Endothelial cell of umbilical vein (primary cell): ENCODE measurements at regions not wholly inside any gene's neighbourhood (a gene's known extent, or its start where the extent isn't known, plus 50 kb on each side); places are given as distances from the start of the nearest gene placed in this dataset.

Experiments used
- BruUV-seq: library from RNA; stranded (reverse); fragments of 400-500 nt; replicated peaks from 2 replicates; lab custom pipeline; 2021; lab: Mats Ljungman, UMichigan
- CTCF ChIA-PET: fragments of 300-600, 350-600 bp; sonication (Branson Sonifier 250); formaldehyde crosslinking; loops from one replicate; lab custom pipeline; 2021; ENCODE audit warnings: antibody characterized with exemption, inconsistent platforms; lab: Charles Lee
- POLR2A ChIA-PET: fragments of 300-600, 350-600 bp; sonication (Branson Sonifier 250); formaldehyde crosslinking; loops from one replicate; lab custom pipeline; 2021; ENCODE audit warnings: antibody characterized with exemption, inconsistent platforms; lab: Charles Lee
- DNase-seq: peaks from one replicate; pipeline ENCODE4 v3.0.0-alpha.2; 2011; ENCODE audit warnings: low read depth, low spot score
- FAIRE-seq: peaks from 2 replicates; lab custom pipeline; 2011; peaks lifted over from hg19 to GRCh38; lab: Jason Lieb, UNC
- H2AFZ ChIP-seq: 2 replicates; pipeline ENCODE4 v1.6.0; 2012; ENCODE audit warnings: low read depth, low read length, control low read depth, inconsistent platforms
- H3K27ac ChIP-seq: 2 replicates; pipeline ENCODE4 v1.5.1; 2011; ENCODE audit warnings: low read depth, mild to moderate bottlenecking, control low read depth, low read length, moderate library complexity; ENCODE audit not compliant: insufficient read depth
- H3K27me3 ChIP-seq, 2 experiments: 2 replicates each; pipeline versions ENCODE4 v1.6.0 to v1.6.1; 2011; ENCODE audit warnings: low read length in 2 of 2, mixed read lengths in 1 of 2; ENCODE audit not compliant: control insufficient read depth in 2 of 2, insufficient read depth in 2 of 2
- H3K36me3 ChIP-seq, 2 experiments: 2 replicates in 1 of 2; 3 replicates in 1 of 2; pipeline ENCODE4 v1.5.1; 2011; ENCODE audit warnings: low read length in 2 of 2, mild to moderate bottlenecking in 1 of 2, moderate library complexity in 1 of 2; ENCODE audit not compliant: control insufficient read depth in 2 of 2, insufficient read depth in 2 of 2; ENCODE audit errors: extremely low read depth in 1 of 2
- H3K4me1 ChIP-seq: 3 replicates; pipeline ENCODE4 v1.5.1; 2011; ENCODE audit warnings: mild to moderate bottlenecking, low read length; ENCODE audit not compliant: control insufficient read depth, insufficient read depth; ENCODE audit errors: extremely low read depth
- H3K4me2 ChIP-seq: 2 replicates; pipeline ENCODE4 v1.6.1; 2011; ENCODE audit warnings: low read length, control low read depth, mixed read lengths; ENCODE audit not compliant: insufficient read depth
- H3K4me3 ChIP-seq, 3 experiments: fragments of 200-600 bp in 1 of 3; sonication (generic), shearing (Covaris generic) in 1 of 3; replicated peaks in 1 of 3; 2 replicates each; pipeline ENCODE4 v1.5.1; 2011 to 2016; ENCODE audit warnings: control low read depth in 3 of 3, low read length in 3 of 3, mild to moderate bottlenecking in 2 of 3, inconsistent platforms in 1 of 3, low read depth in 1 of 3, moderate library complexity in 1 of 3; ENCODE audit not compliant: insufficient read depth in 1 of 3
- H3K79me2 ChIP-seq: 2 replicates; pipeline ENCODE4 v1.6.0; 2012; ENCODE audit warnings: low read length, inconsistent platforms; ENCODE audit not compliant: control insufficient read depth, insufficient read depth
- H3K9ac ChIP-seq: replicated peaks from 2 replicates; pipeline ENCODE3; 2011; ENCODE audit warnings: low read length, control low read depth; ENCODE audit not compliant: insufficient read depth; ENCODE audit errors: extremely low read depth
- H3K9me1 ChIP-seq: replicated peaks from 3 replicates; pipeline ENCODE4 v1.6.0; 2011; ENCODE audit warnings: mild to moderate bottlenecking, low read length; ENCODE audit not compliant: control insufficient read depth, insufficient read depth; ENCODE audit errors: extremely low read depth
- H3K9me3 ChIP-seq: replicated peaks from 2 replicates; pipeline ENCODE4 v1.5.1; 2012; ENCODE audit warnings: low read length, inconsistent platforms; ENCODE audit not compliant: control insufficient read depth, insufficient read depth
- H4K20me1 ChIP-seq: replicated peaks from 2 replicates; pipeline ENCODE3; 2011; ENCODE audit warnings: mild to moderate bottlenecking, low read length; ENCODE audit not compliant: control insufficient read depth, insufficient read depth; ENCODE audit errors: extremely low read depth
- CTCF ChIP-seq, 2 donors: IDR thresholded peaks; 1 replicate in 1 of 2; 2 replicates in 1 of 2; pipeline ENCODE4 v1.5.1; 2011; ENCODE audit warnings: low read length in 2 of 2, mild to moderate bottlenecking in 2 of 2, moderate library complexity in 2 of 2, control low read depth in 1 of 2, inconsistent platforms in 1 of 2, low read depth in 1 of 2; ENCODE audit not compliant: insufficient read depth in 1 of 2; ENCODE audit errors: extremely low read depth in 1 of 2
- EZH2 ChIP-seq: IDR thresholded peaks from 2 replicates; pipeline ENCODE4 v1.6.1; 2012; ENCODE audit warnings: borderline replicate concordance, low read depth, mild to moderate bottlenecking, moderate library complexity, low read length, inconsistent platforms; ENCODE audit not compliant: severe bottlenecking
- FOS ChIP-seq: IDR thresholded peaks from 2 replicates; pipeline ENCODE4 v1.6.1; 2011; ENCODE audit warnings: mild to moderate bottlenecking, low read length, moderate library complexity, borderline replicate concordance; ENCODE audit not compliant: insufficient read depth
- GATA2 ChIP-seq: IDR thresholded peaks from 2 replicates; pipeline ENCODE4 v1.7.0; 2011; ENCODE audit warnings: low read depth, mild to moderate bottlenecking, moderate library complexity, mixed read lengths, low read length; ENCODE audit not compliant: insufficient read length, insufficient read depth
- JUN ChIP-seq: IDR thresholded peaks from 2 replicates; pipeline ENCODE4 v1.6.1; 2011; ENCODE audit warnings: borderline replicate concordance, low read depth; ENCODE audit not compliant: insufficient read length, insufficient read depth
- MAX ChIP-seq: IDR thresholded peaks from 2 replicates; pipeline ENCODE4 v1.6.1; 2011; ENCODE audit not compliant: insufficient read depth, insufficient read length
- MYC ChIP-seq: IDR thresholded peaks from one replicate; pipeline ENCODE4 v1.6.1; 2011; ENCODE audit warnings: mild to moderate bottlenecking, low read depth, low read length
- POLR2A ChIP-seq: IDR thresholded peaks from 2 replicates; pipeline ENCODE4 v1.6.1; 2012; ENCODE audit warnings: low read depth, mild to moderate bottlenecking, control low read depth, low read length
- POLR2AphosphoS5 ChIP-seq: IDR thresholded peaks from 2 replicates; pipeline ENCODE4 v1.6.1; 2012; ENCODE audit warnings: low read depth, mild to moderate bottlenecking, control low read depth, low read length, moderate library complexity; ENCODE audit not compliant: insufficient read depth
- dilution Hi-C: fragments of 300-500 bp; cut with MboI; formaldehyde crosslinking; loops from one replicate; pipeline ENCODE4 v1.15.0; 2019; ENCODE audit warnings: low sequenced_read_pairs; ENCODE audit not compliant: extremely low pct_ligation_motif_present
- intact Hi-C: fragments of 100-400 bp; cut with micrococcal nuclease; formaldehyde crosslinking; loops from one replicate; pipeline ENCODE4 v1.10.0; 2022

GRCh38 chr19:31718898-31719297 is 369.7 kb upstream of the TSHZ3 start:
- CTCF ChIA-PET, result no interaction called here
- no peaks in the 10 kb centered on the region for H3K4me1 ChIP-seq
- no peak overlapping the region for H3K4me2 ChIP-seq
- H3K36me3 ChIP-seq, result no peaks in the 10 kb centered on the region
- no peak overlapping the region for H3K4me3 ChIP-seq
- dilution Hi-C loops (no loop called here), intact Hi-C loops (no loop called here)
- FAIRE-seq (no peak), DNase-seq (no peak)
- POLR2A ChIA-PET, result no interaction called here
- H3K9me3 ChIP-seq, result peaks cover 3% of the 10 kb centered on the region
- no peak overlapping the region for H3K27ac ChIP-seq
- no peaks in the 10 kb centered on the region for H3K9me1 ChIP-seq
- H3K27me3 ChIP-seq, result no peaks in the 10 kb centered on the region
- no peak overlapping the region for H3K9ac ChIP-seq
- TF ChIP-seq FOS (no peak), CTCF (IDR thresholded peaks at IDR 0.05; ENCODE audit: extremely low read depth in 1 of 2, insufficient read depth in 1 of 2, low read depth in 1 of 2, low read length in 2 of 2) (no peak), POLR2A (no peak), GATA2 (no peak), JUN (no peak)
- H2AFZ ChIP-seq, result no peak overlapping the region
- H3K79me2 ChIP-seq, result no peaks in the 10 kb centered on the region
- H4K20me1 ChIP-seq, result no peaks in the 10 kb centered on the region
- BruUV-seq, result no TSS peak

DNA sequence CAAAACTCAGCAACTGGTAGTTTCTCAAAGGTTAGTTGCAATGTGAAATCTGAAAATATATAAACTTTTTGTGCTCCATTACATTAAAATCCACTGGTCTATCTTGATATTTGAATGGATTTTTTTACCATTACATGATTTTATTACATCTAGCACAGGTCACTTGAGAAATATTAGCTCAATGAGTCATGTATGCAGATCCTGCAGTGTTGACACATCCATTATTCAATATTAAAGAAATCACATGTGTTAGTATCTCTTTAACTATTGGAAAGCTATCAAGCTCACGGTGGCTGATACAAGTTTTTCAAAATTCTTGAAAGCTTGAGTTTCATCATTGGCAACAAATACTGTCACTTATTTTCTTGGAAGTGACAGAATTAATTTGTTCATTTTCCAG is 373.9 kb upstream of the TSHZ3 start:
- Histone ChIP-seq H3K9ac (no peak overlapping the region), H3K4me3 (no peak overlapping the region), H3K27ac (no peak overlapping the region), H3K4me2 (no peak overlapping the region), H2AFZ (no peak overlapping the region), H3K79me2 (no peaks in the 10 kb centered on the region), H3K9me1 (no peaks in the 10 kb centered on the region), H3K27me3 (no peaks in the 10 kb centered on the region), H3K36me3 (no peaks in the 10 kb centered on the region), H3K4me1 (no peaks in the 10 kb centered on the region), H3K9me3 (peaks cover 2% of the 10 kb centered on the region), H4K20me1 (no peaks in the 10 kb centered on the region)
- FAIRE-seq (no peak), DNase-seq (no peak)
- dilution Hi-C loops, result no loop called here
- no TSS peak for BruUV-seq
- TF ChIP-seq POLR2A, result no peak
- TF ChIP-seq EZH2, result no peak
- TF ChIP-seq GATA2, result no peak
- TF ChIP-seq CTCF (IDR thresholded peaks at IDR 0.05; ENCODE audit: extremely low read depth in 1 of 2, insufficient read depth in 1 of 2, low read depth in 1 of 2, low read length in 2 of 2), result no peak
- TF ChIP-seq FOS, result no peak
- no peak for TF ChIP-seq POLR2AphosphoS5
- no peak for TF ChIP-seq JUN
- no peak for TF ChIP-seq MYC
- no peak for TF ChIP-seq MAX
- POLR2A ChIA-PET, result no interaction called here
- intact Hi-C loops, result no loop called here
- CTCF ChIA-PET, result no interaction called here
